ENCODE measurements at regions not wholly inside any gene's neighbourhood (a gene's known extent, or its start where the extent isn't known, plus 50 kb on each side); places are given as distances from the start of the nearest gene placed in this dataset.
"Not testable (repeated sequence)": the region's sequence is repeated elsewhere in the genome, so short reads cannot be mapped to it uniquely, and the experiment has no call there.

DNA sequence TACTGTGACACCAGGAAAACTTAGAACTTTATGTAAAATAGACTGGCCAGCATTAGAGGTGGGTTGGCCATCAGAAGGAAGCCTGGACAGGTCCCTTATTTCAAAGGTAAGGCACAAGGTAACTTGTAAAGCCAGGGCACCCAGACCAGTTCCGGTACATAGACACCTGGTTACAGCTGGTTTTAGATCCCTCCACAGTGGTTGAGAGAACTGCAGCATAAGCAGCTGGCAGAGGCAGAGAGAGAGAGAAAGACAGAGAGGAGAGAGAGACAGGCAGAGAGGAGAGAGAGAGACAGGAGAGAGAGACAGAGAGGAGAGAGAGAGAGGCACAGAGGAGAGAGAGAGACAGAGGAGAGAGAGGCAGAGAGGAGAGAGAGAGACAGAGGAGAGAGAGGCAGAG lies 116.0 kb upstream of the PGR start:
- TF ChIP-seq EZH2 (IDR thresholded peaks at IDR 0.05; ENCODE audit: insufficient read depth, poor library complexity, severe bottlenecking); EZH2phosphoT487 (IDR thresholded peaks at IDR 0.05; ENCODE audit: insufficient read depth, low read depth): not testable (repeated sequence)
